OCI-LY1 (cell line): ENCODE measurements at regions not wholly inside any gene's neighbourhood (a gene's known extent, or its start where the extent isn't known, plus 50 kb on each side); places are given as distances from the start of the nearest gene placed in this dataset.

Experiments
- EZH2 ChIP-seq: fragments of 200-600 bp; sonication (generic), shearing (Covaris generic); IDR thresholded peaks from 2 replicates; pipeline ENCODE4 v1.8.0; 2017; ENCODE audit warnings: borderline replicate concordance, mixed run types, mild to moderate bottlenecking, antibody characterized with exemption, low read length, moderate library complexity, mixed read lengths
- TF ChIP-seq, protein P1 (sequence below): fragments of 200-600 bp; sonication (generic), shearing (Covaris generic); IDR thresholded peaks from 2 replicates; pipeline ENCODE4 v1.5.1; 2017; ENCODE audit warnings: mild to moderate bottlenecking, antibody characterized with exemption, low read length, moderate library complexity, mixed read lengths

DNA sequence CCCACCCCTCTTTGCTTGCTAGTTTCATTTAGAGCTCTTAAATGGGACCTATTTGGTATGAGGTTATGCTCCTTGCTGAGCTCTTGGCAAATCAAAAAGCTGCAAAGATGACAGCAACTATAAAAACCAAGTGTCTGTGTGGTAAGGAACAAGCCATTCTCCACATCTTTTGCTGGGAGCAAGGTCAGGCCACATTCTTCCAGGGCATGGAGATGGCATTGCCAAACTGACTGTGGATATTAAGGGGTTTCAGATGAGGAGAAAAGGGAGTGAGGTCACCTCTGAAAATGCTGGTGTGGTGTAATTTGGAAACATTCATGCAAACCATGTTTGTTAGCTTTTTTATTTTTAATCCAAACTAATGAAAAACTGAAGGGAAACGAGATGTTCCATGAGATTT lies 218.8 kb upstream of the IL12B start:
- TF ChIP-seq, protein P1, sequence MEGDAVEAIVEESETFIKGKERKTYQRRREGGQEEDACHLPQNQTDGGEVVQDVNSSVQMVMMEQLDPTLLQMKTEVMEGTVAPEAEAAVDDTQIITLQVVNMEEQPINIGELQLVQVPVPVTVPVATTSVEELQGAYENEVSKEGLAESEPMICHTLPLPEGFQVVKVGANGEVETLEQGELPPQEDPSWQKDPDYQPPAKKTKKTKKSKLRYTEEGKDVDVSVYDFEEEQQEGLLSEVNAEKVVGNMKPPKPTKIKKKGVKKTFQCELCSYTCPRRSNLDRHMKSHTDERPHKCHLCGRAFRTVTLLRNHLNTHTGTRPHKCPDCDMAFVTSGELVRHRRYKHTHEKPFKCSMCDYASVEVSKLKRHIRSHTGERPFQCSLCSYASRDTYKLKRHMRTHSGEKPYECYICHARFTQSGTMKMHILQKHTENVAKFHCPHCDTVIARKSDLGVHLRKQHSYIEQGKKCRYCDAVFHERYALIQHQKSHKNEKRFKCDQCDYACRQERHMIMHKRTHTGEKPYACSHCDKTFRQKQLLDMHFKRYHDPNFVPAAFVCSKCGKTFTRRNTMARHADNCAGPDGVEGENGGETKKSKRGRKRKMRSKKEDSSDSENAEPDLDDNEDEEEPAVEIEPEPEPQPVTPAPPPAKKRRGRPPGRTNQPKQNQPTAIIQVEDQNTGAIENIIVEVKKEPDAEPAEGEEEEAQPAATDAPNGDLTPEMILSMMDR, result no peak
- no peak for TF ChIP-seq EZH2
